Right lobe of liver (tissue), 6 donors: ENCODE measurements at regions not wholly inside any gene's neighbourhood (a gene's known extent, or its start where the extent isn't known, plus 50 kb on each side); places are given as distances from the start of the nearest gene placed in this dataset.
"Not testable (repeated sequence)": the region's sequence is repeated elsewhere in the genome, so short reads cannot be mapped to it uniquely, and the experiment has no call there.

ENCODE experiments used
- ATAC-seq, 4 donors: fragments of 200-7000 bp; cut with Tn5 transposase; one replicate each; pipeline ENCODE4 v1.9.1; 2020; ENCODE audit warnings: mild to moderate bottlenecking in 4 of 4, moderate library complexity in 4 of 4
- DNase-seq, 3 donors: peaks; one replicate each; pipeline ENCODE4 v3.0.0-alpha.2; 2020
- H3K27ac ChIP-seq, 3 donors: fragments of 200-600 bp; one replicate each; pipeline ENCODE4 v1.8.0; 2022
- H3K27me3 ChIP-seq, 2 donors: fragments of 200-600 bp; one replicate each; pipeline ENCODE4 v1.8.0; 2022
- H3K36me3 ChIP-seq, 4 donors: fragments of 200-600 bp; sonication (generic) in 1 of 4; one replicate each; pipeline versions ENCODE4 v1.5.1 to v1.8.0; 2017 to 2022; ENCODE audit warnings: control low read depth in 1 of 4
- H3K4me1 ChIP-seq, 4 donors: fragments of 200-600 bp; sonication (generic) in 1 of 4; one replicate each; pipeline versions ENCODE4 v1.5.1 to v1.8.0; 2017 to 2022; ENCODE audit warnings: control low read depth in 1 of 4
- H3K4me3 ChIP-seq, 3 donors: fragments of 200-600 bp; one replicate each; pipeline ENCODE4 v1.8.0; 2022
- H3K9me3 ChIP-seq, 4 donors: fragments of 200-600 bp; sonication (generic) in 1 of 4; one replicate each; pipeline versions ENCODE4 v1.5.1 to v1.8.0; 2017 to 2022; ENCODE audit warnings: control low read depth in 1 of 4
- CTCF ChIP-seq, 4 donors: fragments of 200-600 bp in 3 of 4; fragments of 450-650 bp in 1 of 4; IDR thresholded peaks; one replicate each; pipeline versions ENCODE4 v1.5.1 to v1.8.0; 2016 to 2022; ENCODE audit warnings: antibody characterized with exemption in 4 of 4, mild to moderate bottlenecking in 2 of 4
- POLR2A ChIP-seq: fragments of 450-650 bp; IDR thresholded peaks from one replicate; pipeline ENCODE4 v1.6.1; 2017; ENCODE audit warnings: antibody characterized with exemption, mild to moderate bottlenecking
- WGBS: methylation state at CpG from one replicate; pipeline ENCODE4 v1.1.6; 2018; ENCODE audit warnings: low coverage, low lambda C conversion rate; ENCODE audit not compliant: insufficient coverage; ENCODE audit errors: missing lambda C conversion rate; 5-methylcytosine and 5-hydroxymethylcytosine counted together
- intact Hi-C, 2 donors: fragments of 100-400 bp; cut with DNase I; formaldehyde crosslinking; loops; one replicate each; pipeline versions ENCODE4 v1.11.2 to v1.14.1; 2022
- donor health status: DM: no; HTN: yes; CAD: no.
- donor health status: DM: no; HTN: no; CAD: no.
- donor health status: DM: no; HTN: no; CAD: no.
- donor health status: DM: no; HTN: yes; CAD: no.
- donor health status: DM: no; HTN: yes; CAD: no.

- DNase-seq, result no peak
- intact Hi-C loops, result no loop called here
- Histone ChIP-seq H3K4me1 (no peaks in the 10 kb centered on the region), H3K27me3 (no peaks in the 10 kb centered on the region), H3K4me3 (no peak overlapping the region), H3K9me3 (no peaks in the 10 kb centered on the region), H3K27ac (no peak overlapping the region), H3K36me3 (no peaks in the 10 kb centered on the region)
- WGBS, result 80% methylated on average over 9 of the region's 9 CpGs
- no peak for ATAC-seq
- TF ChIP-seq POLR2A (no peak), CTCF (IDR thresholded peaks at IDR 0.05) (no peak)
Measured at GRCh38 chr4:55028196-55028595, 97.2 kb downstream of the KDR start.

GRCh38 chr4:55027596-55027995 is 97.8 kb downstream of the KDR start:
- Histone ChIP-seq H3K27me3 (no peaks in the 10 kb centered on the region), H3K36me3 (no peaks in the 10 kb centered on the region), H3K4me1 (no peaks in the 10 kb centered on the region), H3K9me3 (no peaks in the 10 kb centered on the region), H3K4me3 (no peak overlapping the region), H3K27ac (no peak overlapping the region)
- DNase-seq, result no peak
- TF ChIP-seq CTCF (IDR thresholded peaks at IDR 0.05) (no peak), POLR2A (no peak)
- 53% methylated on average over 2 of the region's 2 CpGs for WGBS
- intact Hi-C loops, result no loop called here
- no peak for ATAC-seq

- WGBS, result 44% methylated on average over 6 of the region's 6 CpGs
- H3K36me3 ChIP-seq, ATAC-seq, H3K4me3 ChIP-seq, DNase-seq, intact Hi-C loops, H3K9me3 ChIP-seq, H3K27me3 ChIP-seq, H3K27ac ChIP-seq, H3K4me1 ChIP-seq: not testable (repeated sequence)
Measured at GRCh38 chr4:55025456-55025855, 99.9 kb downstream of the KDR start.

- H3K4me3 ChIP-seq, result no peak overlapping the region
- ATAC-seq, result no peak
- H3K27me3 ChIP-seq, result no peaks in the 10 kb centered on the region
- no peaks in the 10 kb centered on the region for H3K4me1 ChIP-seq
- no peaks in the 10 kb centered on the region for H3K9me3 ChIP-seq
- intact Hi-C loops, result no loop called here
- H3K36me3 ChIP-seq, result no peaks in the 10 kb centered on the region
- 71% methylated on average over 2 of the region's 2 CpGs for WGBS
- TF ChIP-seq CTCF (IDR thresholded peaks at IDR 0.05) (no peak), POLR2A (no peak)
- no peak overlapping the region for H3K27ac ChIP-seq
- no peak for DNase-seq
Measured at GRCh38 chr4:55023030-55023429, 102.4 kb downstream of the KDR start.

- DNase-seq (no peak), ATAC-seq (no peak)
- no peak overlapping the region for H3K4me3 ChIP-seq
- 0% methylated on average over 1 of the region's 1 CpG for WGBS
- no peaks in the 10 kb centered on the region for H3K9me3 ChIP-seq
- H3K27me3 ChIP-seq, result no peaks in the 10 kb centered on the region
- TF ChIP-seq CTCF (IDR thresholded peaks at IDR 0.05) (no peak), POLR2A (no peak)
- intact Hi-C loops, result no loop called here
- no peaks in the 10 kb centered on the region for H3K4me1 ChIP-seq
- no peak overlapping the region for H3K27ac ChIP-seq
- H3K36me3 ChIP-seq, result no peaks in the 10 kb centered on the region
Measured at GRCh38 chr4:55021214-55021613, 104.2 kb downstream of the KDR start.
